Naive thymus-derived CD4-positive, alpha-beta T cell (primary cell): ENCODE measurements at regions not wholly inside any gene's neighbourhood (a gene's known extent, or its start where the extent isn't known, plus 50 kb on each side); places are given as distances from the start of the nearest gene placed in this dataset.

ENCODE experiments used
- ATAC-seq: fragments of 150-1000 bp; cut with Tn5 transposase; 2 replicates; pipeline ENCODE4 v1.10.0; 2021; ENCODE audit warnings: mild to moderate bottlenecking, moderate library complexity
- CTCF ChIA-PET: fragments of 350-600 bp; sonication (Branson Sonifier 250); formaldehyde crosslinking; loops from one replicate; lab custom pipeline; 2021; ENCODE audit warnings: antibody characterized with exemption; lab: Charles Lee
- POLR2A ChIA-PET: fragments of 350-600 bp; sonication (Branson Sonifier 250); formaldehyde crosslinking; loops from one replicate; lab custom pipeline; 2021; ENCODE audit warnings: antibody characterized with exemption, inconsistent platforms; lab: Charles Lee
- DNase-seq, 9 donors: peaks; one replicate each; pipeline versions ENCODE4 v3.0.0 to v3.0.0-alpha.2; 2020 to 2022; ENCODE audit warnings: mixed read lengths in 1 of 9
- H3K27ac ChIP-seq: one replicate; pipeline ENCODE4 v1.7.0; 2013; ENCODE audit warnings: mild to moderate bottlenecking, low read depth, low read length, moderate library complexity
- H3K27me3 ChIP-seq, 2 donors: one replicate each; pipeline ENCODE4 v1.7.0; 2013; ENCODE audit warnings: low read length in 2 of 2, mild to moderate bottlenecking in 2 of 2, moderate library complexity in 2 of 2; ENCODE audit not compliant: control insufficient read depth in 2 of 2, insufficient read depth in 2 of 2
- H3K36me3 ChIP-seq, 3 experiments: 1 replicate in 2 of 3; 2 replicates in 1 of 3; pipeline ENCODE4 v1.7.0; 2013; ENCODE audit warnings: low read length in 3 of 3, mild to moderate bottlenecking in 3 of 3, moderate library complexity in 1 of 3; ENCODE audit not compliant: insufficient read depth in 3 of 3, control insufficient read depth in 2 of 3
- H3K4me1 ChIP-seq, 2 donors: one replicate each; pipeline ENCODE4 v1.7.0; 2013; ENCODE audit warnings: low read length in 2 of 2, mild to moderate bottlenecking in 2 of 2, moderate library complexity in 1 of 2; ENCODE audit not compliant: control insufficient read depth in 2 of 2, insufficient read depth in 2 of 2
- H3K4me3 ChIP-seq: 2 replicates; pipeline ENCODE4 v1.7.0; 2013; ENCODE audit warnings: mild to moderate bottlenecking, low read length
- H3K9me3 ChIP-seq, 3 experiments: 1 replicate in 2 of 3; 2 replicates in 1 of 3; pipeline ENCODE4 v1.7.0; 2013; ENCODE audit warnings: low read length in 3 of 3; ENCODE audit not compliant: control insufficient read depth in 2 of 3
- H3K27ac Mint-ChIP-seq, 9 donors: one replicate each; pipeline ENCODE4 v1.8.0; 2020 to 2022; ENCODE audit warnings: mixed read lengths in 9 of 9, mild to moderate bottlenecking in 8 of 9, moderate library complexity in 5 of 9, inconsistent platforms in 2 of 9
- H3K27me3 Mint-ChIP-seq, 5 donors: one replicate each; pipeline ENCODE4 v1.8.0; 2021 to 2022; ENCODE audit warnings: mixed read lengths in 5 of 5, mild to moderate bottlenecking in 1 of 5
- H3K36me3 Mint-ChIP-seq, 5 donors: one replicate each; pipeline ENCODE4 v1.8.0; 2020 to 2022; ENCODE audit warnings: mixed read lengths in 5 of 5, mild to moderate bottlenecking in 3 of 5, inconsistent platforms in 1 of 5
- H3K4me1 Mint-ChIP-seq, 7 donors: one replicate each; pipeline ENCODE4 v1.8.0; 2020 to 2022; ENCODE audit warnings: mixed read lengths in 7 of 7, mild to moderate bottlenecking in 3 of 7, inconsistent platforms in 1 of 7
- H3K4me3 Mint-ChIP-seq, 10 donors: one replicate each; pipeline ENCODE4 v1.8.0; 2020 to 2022; ENCODE audit warnings: mild to moderate bottlenecking in 10 of 10, mixed read lengths in 10 of 10, moderate library complexity in 6 of 10, inconsistent platforms in 2 of 10
- H3K9me3 Mint-ChIP-seq, 11 donors: one replicate each; pipeline ENCODE4 v1.8.0; 2020 to 2022; ENCODE audit warnings: mixed read lengths in 11 of 11, mild to moderate bottlenecking in 4 of 11, inconsistent platforms in 1 of 11, moderate library complexity in 1 of 11
- intact Hi-C, 2 donors: fragments of 100-400 bp; cut with micrococcal nuclease; formaldehyde crosslinking; loops; one replicate each; pipeline ENCODE4 v1.15.1; 2023

- Histone ChIP-seq H3K4me3 (no peak overlapping the region), H3K9me3 (no peaks in the 10 kb centered on the region), H3K27ac (no peak overlapping the region), H3K4me1 (no peaks in the 10 kb centered on the region), H3K27me3 (no peaks in the 10 kb centered on the region), H3K36me3 (no peaks in the 10 kb centered on the region)
- CTCF ChIA-PET = no interaction called here
- ATAC-seq (no peak), DNase-seq (no peak)
- no peaks in the 10 kb centered on the region for H3K27me3 Mint-ChIP-seq
- H3K4me3 Mint-ChIP-seq = no peak overlapping the region
- H3K4me1 Mint-ChIP-seq = no peaks in the 10 kb centered on the region
- POLR2A ChIA-PET = no interaction called here
- intact Hi-C loops = no loop called here
- H3K9me3 Mint-ChIP-seq = no peaks in the 10 kb centered on the region
- H3K27ac Mint-ChIP-seq = no peak overlapping the region
- H3K36me3 Mint-ChIP-seq = no peaks in the 10 kb centered on the region
Observed at GRCh38 chrX:21168401-21169160, 205.6 kb upstream of the CNKSR2 start.

DNA sequence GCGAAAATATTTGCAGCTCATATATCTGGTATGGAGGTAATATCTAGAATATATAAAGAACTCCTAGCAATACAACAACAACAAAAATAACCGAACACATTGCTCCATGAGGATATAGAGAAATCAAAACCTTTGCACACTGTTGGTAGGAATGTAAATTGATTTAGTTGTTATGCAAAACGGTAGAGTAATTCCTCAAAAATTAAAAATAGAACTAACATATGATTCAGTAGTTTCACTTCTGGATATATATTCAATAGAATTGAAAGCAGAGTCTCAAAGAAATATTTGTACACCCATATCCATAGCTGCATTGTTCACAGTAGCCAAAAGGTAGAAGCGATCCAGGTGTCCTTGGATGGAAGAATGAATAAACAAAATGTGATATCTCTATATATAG is 203.0 kb upstream of the CNKSR2 start:
- Mint-ChIP-seq H3K4me3 (no peak overlapping the region), H3K9me3 (no peaks in the 10 kb centered on the region), H3K27me3 (no peaks in the 10 kb centered on the region), H3K4me1 (no peaks in the 10 kb centered on the region), H3K36me3 (no peaks in the 10 kb centered on the region), H3K27ac (no peak overlapping the region)
- CTCF ChIA-PET = no interaction called here
- no peaks in the 10 kb centered on the region for H3K9me3 ChIP-seq
- H3K27me3 ChIP-seq = no peaks in the 10 kb centered on the region
- H3K4me3 ChIP-seq = no peak overlapping the region
- H3K4me1 ChIP-seq = no peaks in the 10 kb centered on the region
- H3K27ac ChIP-seq = no peak overlapping the region
- no peak for ATAC-seq
- intact Hi-C loops = no loop called here
- POLR2A ChIA-PET = no interaction called here
- no peak for DNase-seq
- H3K36me3 ChIP-seq = no peaks in the 10 kb centered on the region

DNA sequence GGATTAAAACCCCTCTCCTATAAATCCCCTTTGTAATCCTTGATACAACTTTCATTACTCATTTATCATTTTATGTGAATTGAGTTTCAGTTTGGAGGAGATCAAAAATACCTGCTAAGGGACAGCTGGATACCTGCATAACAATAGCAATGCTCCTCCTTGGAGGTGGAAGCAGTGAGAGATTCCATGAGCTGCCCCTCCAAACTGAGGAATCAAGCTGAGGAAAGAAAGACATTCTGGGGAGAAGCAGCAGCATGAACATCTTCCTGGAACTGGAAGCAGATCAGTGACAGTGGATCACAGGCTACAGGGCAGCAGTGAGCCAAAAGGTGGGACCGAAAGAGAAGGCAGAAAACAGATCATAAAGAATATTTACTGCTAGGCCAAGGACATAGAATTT is 199.8 kb upstream of the CNKSR2 start:
- Mint-ChIP-seq H3K27me3 (no peaks in the 10 kb centered on the region), H3K27ac (no peak overlapping the region), H3K4me1 (no peaks in the 10 kb centered on the region), H3K4me3 (no peak overlapping the region), H3K9me3 (no peaks in the 10 kb centered on the region), H3K36me3 (no peaks in the 10 kb centered on the region)
- no peaks in the 10 kb centered on the region for H3K36me3 ChIP-seq
- intact Hi-C loops = no loop called here
- no peaks in the 10 kb centered on the region for H3K27me3 ChIP-seq
- H3K4me3 ChIP-seq = no peak overlapping the region
- ChIA-PET POLR2A (no interaction called here), CTCF (no interaction called here)
- no peaks in the 10 kb centered on the region for H3K9me3 ChIP-seq
- no peak for ATAC-seq
- no peak overlapping the region for H3K27ac ChIP-seq
- H3K4me1 ChIP-seq = no peaks in the 10 kb centered on the region
- DNase-seq = no peak

DNA sequence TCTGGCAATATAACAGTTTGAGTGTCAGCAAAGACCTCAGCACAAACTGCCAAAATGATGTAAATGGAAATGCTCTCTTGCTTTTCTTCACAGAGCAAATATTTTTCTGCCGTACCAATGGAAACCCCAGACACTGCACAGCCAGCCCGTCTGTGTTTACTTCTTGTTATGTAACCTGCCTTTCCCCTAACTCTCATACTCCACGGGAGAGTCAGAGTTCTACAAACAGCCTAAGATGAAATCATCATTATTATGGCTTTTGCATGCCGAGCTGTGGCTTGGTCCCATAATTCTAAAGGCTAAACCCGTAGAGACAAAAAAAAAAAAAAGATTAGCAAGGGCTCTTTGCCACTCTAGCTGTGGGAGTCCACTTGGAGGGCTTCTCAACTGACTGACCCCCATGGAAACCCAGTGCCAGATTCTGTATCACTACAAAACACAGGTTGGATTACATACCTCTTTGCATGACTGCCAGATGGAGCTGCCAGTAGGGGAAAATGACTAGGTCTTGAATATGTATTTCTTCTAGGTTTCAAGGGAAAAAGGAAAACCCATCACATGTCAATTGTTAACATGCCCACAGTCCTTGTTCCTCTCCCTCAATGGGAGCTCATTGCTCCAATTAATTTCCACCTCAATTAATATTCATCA is 197.2 kb upstream of the CNKSR2 start:
- H3K9me3 Mint-ChIP-seq = no peaks in the 10 kb centered on the region
- H3K27me3 Mint-ChIP-seq = no peaks in the 10 kb centered on the region
- H3K4me1 Mint-ChIP-seq = no peaks in the 10 kb centered on the region
- CTCF ChIA-PET = no interaction called here
- Histone ChIP-seq H3K4me3 (no peak overlapping the region), H3K36me3 (no peaks in the 10 kb centered on the region), H3K27ac (no peak overlapping the region), H3K9me3 (no peaks in the 10 kb centered on the region), H3K4me1 (no peaks in the 10 kb centered on the region), H3K27me3 (no peaks in the 10 kb centered on the region)
- intact Hi-C loops = no loop called here
- H3K4me3 Mint-ChIP-seq = no peak overlapping the region
- no peak overlapping the region for H3K27ac Mint-ChIP-seq
- DNase-seq (no peak), ATAC-seq (no peak)
- no peaks in the 10 kb centered on the region for H3K36me3 Mint-ChIP-seq
- POLR2A ChIA-PET = no interaction called here

- DNase-seq (no peak), ATAC-seq (no peak)
- intact Hi-C loops = no loop called here
- Mint-ChIP-seq H3K4me3 (no peak overlapping the region), H3K4me1 (no peaks in the 10 kb centered on the region), H3K27me3 (no peaks in the 10 kb centered on the region), H3K9me3 (peaks cover 0 to 2% (median 0%) of the 10 kb centered on the region in 11 donors), H3K27ac (no peak overlapping the region), H3K36me3 (no peaks in the 10 kb centered on the region)
- H3K27ac ChIP-seq = no peak overlapping the region
- H3K9me3 ChIP-seq = no peaks in the 10 kb centered on the region
- no peaks in the 10 kb centered on the region for H3K36me3 ChIP-seq
- CTCF ChIA-PET = no interaction called here
- POLR2A ChIA-PET = no interaction called here
- no peak overlapping the region for H3K4me3 ChIP-seq
- H3K4me1 ChIP-seq = no peaks in the 10 kb centered on the region
- H3K27me3 ChIP-seq = no peaks in the 10 kb centered on the region
Observed at GRCh38 chrX:21181232-21181853, 192.9 kb upstream of the CNKSR2 start.

GRCh38 chrX:21193196-21193595 is 181.0 kb upstream of the CNKSR2 start:
- DNase-seq (no peak), ATAC-seq (no peak)
- Mint-ChIP-seq H3K4me1 (peaks cover 0 to 2% (median 0%) of the 10 kb centered on the region in 7 donors), H3K9me3 (peaks cover 0 to 24% (median 4%) of the 10 kb centered on the region in 11 donors), H3K36me3 (no peaks in the 10 kb centered on the region), H3K27ac (no peak overlapping the region), H3K4me3 (no peak overlapping the region), H3K27me3 (peaks cover 0 to 5% (median 0%) of the 10 kb centered on the region in 5 donors)
- Histone ChIP-seq H3K27ac (no peak overlapping the region), H3K27me3 (no peaks in the 10 kb centered on the region), H3K4me1 (no peaks in the 10 kb centered on the region), H3K4me3 (no peak overlapping the region), H3K36me3 (no peaks in the 10 kb centered on the region), H3K9me3 (peaks cover 0 to 8% (median 0%) of the 10 kb centered on the region in 3 experiments)
- POLR2A ChIA-PET = no interaction called here
- intact Hi-C loops = no loop called here
- CTCF ChIA-PET = no interaction called here
